ENCODE measurements at regions not wholly inside any gene's neighbourhood (a gene's known extent, or its start where the extent isn't known, plus 50 kb on each side); places are given as distances from the start of the nearest gene placed in this dataset.

DNA sequence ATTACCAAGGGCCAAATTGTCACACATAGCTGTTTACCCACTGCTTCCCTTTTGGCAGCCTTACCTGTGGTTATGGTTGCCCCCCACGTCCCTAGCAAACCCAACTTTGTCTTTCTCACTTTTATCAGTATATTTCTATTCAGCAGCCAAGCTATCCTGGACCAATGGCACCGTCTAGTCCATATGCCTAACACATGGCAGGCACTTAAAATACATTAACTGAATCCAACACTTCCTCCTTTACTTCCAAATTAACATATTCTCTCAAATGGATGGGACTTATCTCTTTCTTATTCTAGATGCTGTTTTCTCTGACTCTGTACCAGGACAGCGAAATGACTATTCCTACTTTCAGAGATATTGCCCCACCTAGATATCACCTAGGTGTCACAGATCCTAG is 50.9 kb upstream of the SLC44A1 start:
- TF ChIP-seq EZH2phosphoT487 (IDR thresholded peaks at IDR 0.05; ENCODE audit: low read length) (no peak), EZH2 (optimal IDR thresholded peaks at IDR 0.05; ENCODE audit: low read depth, low read length) (no peak)
- TF ChIP-seq, protein P1, sequence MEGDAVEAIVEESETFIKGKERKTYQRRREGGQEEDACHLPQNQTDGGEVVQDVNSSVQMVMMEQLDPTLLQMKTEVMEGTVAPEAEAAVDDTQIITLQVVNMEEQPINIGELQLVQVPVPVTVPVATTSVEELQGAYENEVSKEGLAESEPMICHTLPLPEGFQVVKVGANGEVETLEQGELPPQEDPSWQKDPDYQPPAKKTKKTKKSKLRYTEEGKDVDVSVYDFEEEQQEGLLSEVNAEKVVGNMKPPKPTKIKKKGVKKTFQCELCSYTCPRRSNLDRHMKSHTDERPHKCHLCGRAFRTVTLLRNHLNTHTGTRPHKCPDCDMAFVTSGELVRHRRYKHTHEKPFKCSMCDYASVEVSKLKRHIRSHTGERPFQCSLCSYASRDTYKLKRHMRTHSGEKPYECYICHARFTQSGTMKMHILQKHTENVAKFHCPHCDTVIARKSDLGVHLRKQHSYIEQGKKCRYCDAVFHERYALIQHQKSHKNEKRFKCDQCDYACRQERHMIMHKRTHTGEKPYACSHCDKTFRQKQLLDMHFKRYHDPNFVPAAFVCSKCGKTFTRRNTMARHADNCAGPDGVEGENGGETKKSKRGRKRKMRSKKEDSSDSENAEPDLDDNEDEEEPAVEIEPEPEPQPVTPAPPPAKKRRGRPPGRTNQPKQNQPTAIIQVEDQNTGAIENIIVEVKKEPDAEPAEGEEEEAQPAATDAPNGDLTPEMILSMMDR (IDR thresholded peaks at IDR 0.05; ENCODE audit: low read length) = no peak

DNA sequence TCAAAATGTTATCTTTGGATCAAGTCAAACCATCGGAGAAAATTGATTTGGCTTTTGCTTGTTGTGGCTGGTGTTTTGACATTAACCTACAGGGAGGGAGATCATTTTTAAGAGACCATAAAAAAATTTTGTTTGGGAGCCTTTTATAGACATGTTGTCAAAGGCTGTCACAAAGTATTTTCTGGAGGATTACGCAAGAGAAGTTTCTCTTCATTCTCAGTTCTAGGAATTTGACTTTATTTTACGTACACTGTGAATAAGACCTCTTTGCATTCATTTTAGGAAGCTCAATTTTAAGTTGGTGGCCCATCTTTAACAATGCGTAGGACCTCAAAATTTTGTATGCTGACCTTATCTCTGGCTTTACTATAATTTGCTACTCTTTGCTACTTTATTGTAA is 50.2 kb upstream of the SLC44A1 start:
- no peaks in the 10 kb centered on the region for H3K79me2 ChIP-seq (ENCODE audit: low read length)
- H3K4me1 ChIP-seq (ENCODE audit: low read length) = peaks cover 17% of the 10 kb centered on the region
- no peak overlapping the region for H3K9ac ChIP-seq (ENCODE audit: low read length)
- no peaks in the 10 kb centered on the region for H3K9me3 ChIP-seq (replicated peaks; ENCODE audit: insufficient read depth, low read length)
- H4K20me1 ChIP-seq (ENCODE audit: insufficient read depth, low read length) = no peaks in the 10 kb centered on the region
- TF ChIP-seq, protein P1 (IDR thresholded peaks at IDR 0.05; ENCODE audit: low read length) = no peak
- TF ChIP-seq EZH2phosphoT487 (IDR thresholded peaks at IDR 0.05; ENCODE audit: low read length) (no peak), EZH2 (optimal IDR thresholded peaks at IDR 0.05; ENCODE audit: low read depth, low read length) (no peak)
- no peak overlapping the region for H3K4me3 ChIP-seq (ENCODE audit: low read length)
- H3K36me3 ChIP-seq (replicated peaks; ENCODE audit: insufficient read depth, low read length) = no peaks in the 10 kb centered on the region
- no peak overlapping the region for H3K4me2 ChIP-seq (ENCODE audit: low read depth, low read length)
- H3K27me3 ChIP-seq (replicated peaks; ENCODE audit: insufficient read depth, low read length) = no peaks in the 10 kb centered on the region
- H3K27ac ChIP-seq (ENCODE audit: low read length) = no peak overlapping the region
- no peak for DNase-seq
- H2AFZ ChIP-seq (ENCODE audit: low read length) = no peak overlapping the region
- no peaks in the 10 kb centered on the region for H3K9me2 ChIP-seq (replicated peaks; ENCODE audit: insufficient read depth, low read length)
- H3F3A ChIP-seq (ENCODE audit: insufficient read depth, low read length) = peaks cover 9% of the 10 kb centered on the region

More for the DNA sequence above, 50.9 kb upstream of the SLC44A1 start:
- Histone ChIP-seq H3K9me3 (replicated peaks; ENCODE audit: insufficient read depth, low read length) (no peaks in the 10 kb centered on the region), H4K20me1 (ENCODE audit: insufficient read depth, low read length) (no peaks in the 10 kb centered on the region), H3K4me2 (ENCODE audit: low read depth, low read length) (no peak overlapping the region), H3K4me1 (ENCODE audit: low read length) (peaks cover 17% of the 10 kb centered on the region), H3K4me3 (ENCODE audit: low read length) (no peak overlapping the region), H2AFZ (ENCODE audit: low read length) (no peak overlapping the region), H3K79me2 (ENCODE audit: low read length) (no peaks in the 10 kb centered on the region), H3K9me2 (replicated peaks; ENCODE audit: insufficient read depth, low read length) (no peaks in the 10 kb centered on the region), H3K36me3 (replicated peaks; ENCODE audit: insufficient read depth, low read length) (no peaks in the 10 kb centered on the region), H3K27ac (ENCODE audit: low read length) (no peak overlapping the region), H3K27me3 (replicated peaks; ENCODE audit: insufficient read depth, low read length) (no peaks in the 10 kb centered on the region), H3K9ac (ENCODE audit: low read length) (no peak overlapping the region), H3F3A (ENCODE audit: insufficient read depth, low read length) (peaks cover 9% of the 10 kb centered on the region)
- DNase-seq = no peak
